Esophagus muscularis mucosa (tissue), 4 donors: ENCODE measurements at regions not wholly inside any gene's neighbourhood (a gene's known extent, or its start where the extent isn't known, plus 50 kb on each side); places are given as distances from the start of the nearest gene placed in this dataset.

Experiments used
- CTCF ChIP-seq, 3 experiments: fragments of 200-600 bp in 2 of 3; fragments of 450-650 bp in 1 of 3; sonication (generic) in 2 of 3; IDR thresholded peaks; one replicate each; pipeline ENCODE4 v1.5.1; 2017 to 2019; ENCODE audit warnings: antibody characterized with exemption in 3 of 3, mild to moderate bottlenecking in 2 of 3, moderate library complexity in 1 of 3
- EP300 ChIP-seq: sonication (generic); formaldehyde crosslinking; IDR thresholded peaks from one replicate; pipeline ENCODE4 v1.6.1; 2017; ENCODE audit warnings: antibody characterized with exemption
- POLR2AphosphoS5 ChIP-seq, 2 donors: sonication (generic); formaldehyde crosslinking; IDR thresholded peaks; one replicate each; pipeline ENCODE4 v1.6.1; 2017; ENCODE audit warnings: antibody characterized with exemption in 2 of 2

- TF ChIP-seq CTCF (IDR thresholded peaks at IDR 0.05) (no peak), POLR2AphosphoS5 (IDR thresholded peaks at IDR 0.05) (no peak), EP300 (no peak)
Observed at GRCh38 chr17:73772107-73772705, 128.0 kb upstream of the SDK2 start.
